Caco-2 (cell line): ENCODE measurements at regions not wholly inside any gene's neighbourhood (a gene's known extent, or its start where the extent isn't known, plus 50 kb on each side); places are given as distances from the start of the nearest gene placed in this dataset.

Experiments
- BruUV-seq: library from RNA; stranded (reverse); fragments of 400-500 nt; replicated peaks from 2 replicates; lab custom pipeline; 2021; lab: Mats Ljungman, UMichigan
- CTCF ChIA-PET: fragments of 300-600 bp; sonication (Branson Sonifier 250); formaldehyde crosslinking; loops from one replicate; lab custom pipeline; 2022; ENCODE audit warnings: antibody characterized with exemption; lab: Charles Lee
- POLR2A ChIA-PET: fragments of 300-600 bp; sonication (Branson Sonifier 250); formaldehyde crosslinking; loops from one replicate; lab custom pipeline; 2022; ENCODE audit warnings: antibody characterized with exemption; lab: Charles Lee
- DNase-seq, 2 experiments: peaks; one replicate each; pipeline versions ENCODE4 v3.0.0 to v3.0.0-alpha.2; 2020 to 2022
- H3K27me3 ChIP-seq: replicated peaks from 2 replicates; pipeline ENCODE4 v1.6.0; 2011; ENCODE audit warnings: low read length; ENCODE audit not compliant: control insufficient read depth, insufficient read depth
- H3K36me3 ChIP-seq: 2 replicates; pipeline ENCODE4 v1.5.1; 2011; ENCODE audit warnings: low read length; ENCODE audit not compliant: control insufficient read depth, insufficient read depth
- H3K4me1 ChIP-seq: fragments of 250-450 bp; sonication (Bioruptor Pico); 2 replicates; pipeline ENCODE4 v1.5.1; 2020; ENCODE audit warnings: mild to moderate bottlenecking
- H3K4me3 ChIP-seq: 2 replicates; pipeline ENCODE4 v1.5.1; 2011; ENCODE audit warnings: low read depth, mild to moderate bottlenecking, control low read depth, low read length
- H3K9me3 ChIP-seq: fragments of 250-450 bp; sonication (Bioruptor Pico); 2 replicates; pipeline ENCODE4 v1.5.1; 2020; ENCODE audit warnings: mild to moderate bottlenecking, moderate library complexity
- H3K27ac Mint-ChIP-seq: one replicate; pipeline ENCODE4 v1.8.0; 2022; ENCODE audit warnings: mixed read lengths; ENCODE audit not compliant: unreplicated experiment
- H3K27me3 Mint-ChIP-seq: one replicate; pipeline ENCODE4 v1.8.0; 2022; ENCODE audit warnings: mixed read lengths; ENCODE audit not compliant: insufficient read depth, unreplicated experiment
- H3K36me3 Mint-ChIP-seq: one replicate; pipeline ENCODE4 v1.8.0; 2022; ENCODE audit warnings: mild to moderate bottlenecking, mixed read lengths; ENCODE audit not compliant: insufficient read depth, unreplicated experiment
- H3K4me1 Mint-ChIP-seq: one replicate; pipeline ENCODE4 v1.8.0; 2022; ENCODE audit warnings: low read depth, mixed read lengths; ENCODE audit not compliant: unreplicated experiment
- H3K4me3 Mint-ChIP-seq: one replicate; pipeline ENCODE4 v1.8.0; 2022; ENCODE audit warnings: mild to moderate bottlenecking, moderate library complexity, mixed read lengths; ENCODE audit not compliant: unreplicated experiment
- H3K9me3 Mint-ChIP-seq: one replicate; pipeline ENCODE4 v1.8.0; 2022; ENCODE audit warnings: mixed read lengths; ENCODE audit not compliant: unreplicated experiment
- intact Hi-C: fragments of 100-400 bp; cut with micrococcal nuclease; formaldehyde crosslinking; loops from one replicate; pipeline ENCODE4 v1.10.0; 2022; ENCODE audit not compliant: unreplicated experiment
- TF ChIP-seq, protein P1 (sequence below), 2 experiments: fragments of 200-600 bp in 1 of 2; IDR thresholded peaks; 1 replicate in 1 of 2; 2 replicates in 1 of 2; pipeline versions ENCODE4 v1.5.1 to v1.8.0; 2011 to 2022; ENCODE audit warnings: antibody characterized with exemption in 1 of 2, control low read depth in 1 of 2, inconsistent platforms in 1 of 2, low read depth in 1 of 2, low read length in 1 of 2, mild to moderate bottlenecking in 1 of 2, moderate library complexity in 1 of 2; ENCODE audit not compliant: insufficient read depth in 1 of 2, severe bottlenecking in 1 of 2, unreplicated experiment in 1 of 2

DNA sequence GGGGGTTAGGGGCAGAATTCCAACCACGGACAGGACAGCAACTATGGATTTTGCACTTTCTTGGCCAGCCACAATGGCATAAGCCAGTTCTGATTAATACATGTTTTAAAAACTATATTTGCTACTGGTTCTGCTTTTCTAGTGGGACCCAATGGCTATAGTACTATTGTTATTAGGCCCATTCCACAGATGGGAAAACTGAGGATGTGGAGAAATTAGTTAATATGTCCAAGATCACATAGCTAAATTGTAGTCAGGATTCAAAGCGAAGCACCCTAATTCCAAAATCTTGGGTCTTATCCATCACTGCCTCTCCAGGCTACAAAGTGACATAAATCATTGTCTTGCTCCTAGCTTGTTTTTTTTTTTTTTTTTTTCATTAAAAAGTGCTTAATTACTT lies 133.9 kb downstream of the PJA2 start:
- Mint-ChIP-seq H3K9me3 (no peaks in the 10 kb centered on the region), H3K27ac (no peak overlapping the region), H3K4me1 (no peaks in the 10 kb centered on the region), H3K36me3 (no peaks in the 10 kb centered on the region), H3K27me3 (peaks cover 3% of the 10 kb centered on the region), H3K4me3 (no peak overlapping the region)
- ChIA-PET CTCF (interaction anchor here (0.7 kb wide), 1 partner anchor 634 kb away, joined by 5 read pairs; no protein-coding TSS in a partner anchor), POLR2A (no interaction called here)
- DNase-seq = no peak
- TF ChIP-seq, protein P1, sequence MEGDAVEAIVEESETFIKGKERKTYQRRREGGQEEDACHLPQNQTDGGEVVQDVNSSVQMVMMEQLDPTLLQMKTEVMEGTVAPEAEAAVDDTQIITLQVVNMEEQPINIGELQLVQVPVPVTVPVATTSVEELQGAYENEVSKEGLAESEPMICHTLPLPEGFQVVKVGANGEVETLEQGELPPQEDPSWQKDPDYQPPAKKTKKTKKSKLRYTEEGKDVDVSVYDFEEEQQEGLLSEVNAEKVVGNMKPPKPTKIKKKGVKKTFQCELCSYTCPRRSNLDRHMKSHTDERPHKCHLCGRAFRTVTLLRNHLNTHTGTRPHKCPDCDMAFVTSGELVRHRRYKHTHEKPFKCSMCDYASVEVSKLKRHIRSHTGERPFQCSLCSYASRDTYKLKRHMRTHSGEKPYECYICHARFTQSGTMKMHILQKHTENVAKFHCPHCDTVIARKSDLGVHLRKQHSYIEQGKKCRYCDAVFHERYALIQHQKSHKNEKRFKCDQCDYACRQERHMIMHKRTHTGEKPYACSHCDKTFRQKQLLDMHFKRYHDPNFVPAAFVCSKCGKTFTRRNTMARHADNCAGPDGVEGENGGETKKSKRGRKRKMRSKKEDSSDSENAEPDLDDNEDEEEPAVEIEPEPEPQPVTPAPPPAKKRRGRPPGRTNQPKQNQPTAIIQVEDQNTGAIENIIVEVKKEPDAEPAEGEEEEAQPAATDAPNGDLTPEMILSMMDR (IDR thresholded peaks at IDR 0.05; ENCODE audit: insufficient read depth in 1 of 2, low read depth in 1 of 2, low read length in 1 of 2, severe bottlenecking in 1 of 2, unreplicated experiment in 1 of 2) = no peak
- intact Hi-C loops = no loop called here
- no peak overlapping the region for H3K4me3 ChIP-seq
- H3K4me1 ChIP-seq = no peaks in the 10 kb centered on the region
- BruUV-seq = no TSS peak
- no peaks in the 10 kb centered on the region for H3K36me3 ChIP-seq
- peaks cover 3% of the 10 kb centered on the region; the same call in 1 of the 2 replicates for H3K9me3 ChIP-seq
- H3K27me3 ChIP-seq = no peaks in the 10 kb centered on the region; the same call in 1 of the 2 replicates

DNA sequence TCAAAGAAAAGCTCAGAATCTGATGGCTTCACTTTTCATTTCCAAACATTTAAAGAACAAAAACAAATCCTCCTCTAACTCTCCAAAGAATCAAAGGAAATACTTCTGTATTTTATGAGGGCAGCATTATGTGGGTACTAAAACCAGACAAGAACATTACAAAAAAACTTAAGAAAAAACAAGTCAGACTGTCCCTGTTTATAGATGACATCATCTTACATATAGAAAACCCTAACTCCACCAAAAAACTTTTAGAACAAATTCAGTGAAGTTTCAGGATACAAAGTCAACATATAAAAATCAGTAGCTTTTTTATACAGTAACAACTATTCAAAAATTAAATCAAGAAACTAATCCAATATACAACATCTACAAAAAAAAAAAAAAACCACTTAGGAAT lies 136.2 kb downstream of the PJA2 start:
- Mint-ChIP-seq H3K27me3 (peaks cover 9% of the 10 kb centered on the region), H3K9me3 (peaks cover 15% of the 10 kb centered on the region), H3K4me1 (no peaks in the 10 kb centered on the region), H3K27ac (no peak overlapping the region), H3K4me3 (no peak overlapping the region), H3K36me3 (no peaks in the 10 kb centered on the region)
- POLR2A ChIA-PET = no interaction called here
- CTCF ChIA-PET = no interaction called here
- Histone ChIP-seq H3K4me3 (no peak overlapping the region), H3K27me3 (no peaks in the 10 kb centered on the region), H3K4me1 (no peaks in the 10 kb centered on the region), H3K36me3 (no peaks in the 10 kb centered on the region), H3K9me3 (peaks cover 4% of the 10 kb centered on the region; the same call in 1 of the 2 replicates)
- TF ChIP-seq, protein P1 (IDR thresholded peaks at IDR 0.05; ENCODE audit: insufficient read depth in 1 of 2, low read depth in 1 of 2, low read length in 1 of 2, severe bottlenecking in 1 of 2, unreplicated experiment in 1 of 2) = no peak
- DNase-seq = no peak
- intact Hi-C loops = no loop called here
- BruUV-seq = no TSS peak

DNA sequence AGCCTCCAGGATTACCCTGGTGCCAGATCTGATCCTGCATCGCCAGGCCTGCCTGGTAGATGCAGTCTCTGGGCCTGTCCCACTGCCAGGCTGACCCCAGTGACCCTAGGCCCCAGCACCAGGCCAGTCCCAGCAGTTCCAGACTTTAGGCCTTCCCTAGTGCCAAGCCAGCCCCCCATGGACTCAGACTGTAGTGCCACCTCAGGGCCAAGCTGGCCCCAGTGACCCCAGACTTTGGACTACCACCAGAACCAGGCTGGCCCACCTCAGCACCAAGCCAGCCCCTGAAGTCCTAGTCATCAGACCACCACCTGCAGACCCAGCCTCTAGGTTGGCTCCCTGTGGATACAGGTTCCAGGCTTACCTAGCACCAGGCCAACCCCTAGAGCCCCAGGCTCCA lies 142.5 kb downstream of the PJA2 start:
- Histone ChIP-seq H3K4me1 (no peaks in the 10 kb centered on the region), H3K9me3 (peaks cover 4% of the 10 kb centered on the region; the same call in 1 of the 2 replicates), H3K36me3 (no peaks in the 10 kb centered on the region), H3K4me3 (no peak overlapping the region), H3K27me3 (no peaks in the 10 kb centered on the region)
- Mint-ChIP-seq H3K4me1 (no peaks in the 10 kb centered on the region), H3K4me3 (no peak overlapping the region), H3K27ac (no peak overlapping the region), H3K9me3 (peaks cover 15% of the 10 kb centered on the region), H3K27me3 (peaks cover 6% of the 10 kb centered on the region), H3K36me3 (no peaks in the 10 kb centered on the region)
- BruUV-seq = no TSS peak
- CTCF ChIA-PET = no interaction called here
- TF ChIP-seq, protein P1 (IDR thresholded peaks at IDR 0.05; ENCODE audit: insufficient read depth in 1 of 2, low read depth in 1 of 2, low read length in 1 of 2, severe bottlenecking in 1 of 2, unreplicated experiment in 1 of 2) = no peak
- POLR2A ChIA-PET = no interaction called here
- DNase-seq = no peak
- intact Hi-C loops = no loop called here
